AG04449 (cell line): ENCODE measurements at regions not wholly inside any gene's neighbourhood (a gene's known extent, or its start where the extent isn't known, plus 50 kb on each side); places are given as distances from the start of the nearest gene placed in this dataset.
"Not testable (repeated sequence)": the region's sequence is repeated elsewhere in the genome, so short reads cannot be mapped to it uniquely, and the experiment has no call there.

Experiments
- CTCF ChIA-PET: fragments of 350-600 bp; formaldehyde crosslinking; extraction: SDS; loops from one replicate; lab custom pipeline; 2021; ENCODE audit warnings: antibody characterized with exemption; lab: Yijun Ruan, JAX
- POLR2A ChIA-PET: fragments of 400-600, 350-600 bp; formaldehyde crosslinking; extraction: SDS; loops from one replicate; lab custom pipeline; 2020; ENCODE audit warnings: antibody characterized with exemption, inconsistent platforms; lab: Yijun Ruan, JAX
- DNase-seq: peaks from one replicate; pipeline ENCODE4 v3.0.0-alpha.2; 2010; ENCODE audit warnings: low read depth, low spot score
- H3K4me3 ChIP-seq: 2 replicates; pipeline ENCODE4 v1.5.1; 2011; ENCODE audit warnings: low read depth, mild to moderate bottlenecking, control low read depth, low read length
- TF ChIP-seq, protein P1 (sequence below): IDR thresholded peaks from one replicate; pipeline ENCODE4 v1.5.1; 2011; ENCODE audit warnings: mild to moderate bottlenecking, moderate library complexity, low read length, control low read depth, inconsistent platforms; ENCODE audit not compliant: insufficient read depth; ENCODE audit errors: missing control alignments

- TF ChIP-seq, protein P1, sequence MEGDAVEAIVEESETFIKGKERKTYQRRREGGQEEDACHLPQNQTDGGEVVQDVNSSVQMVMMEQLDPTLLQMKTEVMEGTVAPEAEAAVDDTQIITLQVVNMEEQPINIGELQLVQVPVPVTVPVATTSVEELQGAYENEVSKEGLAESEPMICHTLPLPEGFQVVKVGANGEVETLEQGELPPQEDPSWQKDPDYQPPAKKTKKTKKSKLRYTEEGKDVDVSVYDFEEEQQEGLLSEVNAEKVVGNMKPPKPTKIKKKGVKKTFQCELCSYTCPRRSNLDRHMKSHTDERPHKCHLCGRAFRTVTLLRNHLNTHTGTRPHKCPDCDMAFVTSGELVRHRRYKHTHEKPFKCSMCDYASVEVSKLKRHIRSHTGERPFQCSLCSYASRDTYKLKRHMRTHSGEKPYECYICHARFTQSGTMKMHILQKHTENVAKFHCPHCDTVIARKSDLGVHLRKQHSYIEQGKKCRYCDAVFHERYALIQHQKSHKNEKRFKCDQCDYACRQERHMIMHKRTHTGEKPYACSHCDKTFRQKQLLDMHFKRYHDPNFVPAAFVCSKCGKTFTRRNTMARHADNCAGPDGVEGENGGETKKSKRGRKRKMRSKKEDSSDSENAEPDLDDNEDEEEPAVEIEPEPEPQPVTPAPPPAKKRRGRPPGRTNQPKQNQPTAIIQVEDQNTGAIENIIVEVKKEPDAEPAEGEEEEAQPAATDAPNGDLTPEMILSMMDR: no peak
- CTCF ChIA-PET: no interaction called here
- POLR2A ChIA-PET: interaction anchor here (0.6 kb wide), 1 partner anchor 70 kb away, joined by 3 read pairs; no protein-coding TSS in a partner anchor
These were observed 52.2 kb downstream of the BEX3 start for GRCh38 chrX:103428525-103428924.

DNA sequence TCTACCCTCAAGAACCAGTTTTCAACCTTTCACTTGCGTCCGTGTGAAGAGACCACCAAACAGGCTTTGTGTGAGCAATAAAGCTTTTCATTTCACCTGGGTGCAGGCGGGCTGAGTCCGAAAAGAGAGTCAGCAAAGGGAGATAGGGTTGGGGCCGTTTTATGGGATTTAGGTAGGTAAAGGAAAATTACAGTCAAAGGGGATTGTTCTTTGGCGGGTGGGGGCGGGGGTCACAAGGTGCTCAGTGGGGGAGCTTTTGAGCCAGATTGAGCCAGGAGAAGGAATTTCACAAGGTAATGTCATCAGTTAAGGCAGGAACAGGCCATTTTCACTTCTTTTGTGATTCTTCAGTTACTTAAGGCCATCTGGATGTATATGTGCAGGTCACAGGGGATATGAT lies 52.7 kb downstream of the BEX3 start:
- POLR2A ChIA-PET, CTCF ChIA-PET, H3K4me3 ChIP-seq, DNase-seq: not testable (repeated sequence)

More at GRCh38 chrX:103428525-103428924, 52.2 kb downstream of the BEX3 start:
- no peak for DNase-seq
- H3K4me3 ChIP-seq: no peak overlapping the region

DNA sequence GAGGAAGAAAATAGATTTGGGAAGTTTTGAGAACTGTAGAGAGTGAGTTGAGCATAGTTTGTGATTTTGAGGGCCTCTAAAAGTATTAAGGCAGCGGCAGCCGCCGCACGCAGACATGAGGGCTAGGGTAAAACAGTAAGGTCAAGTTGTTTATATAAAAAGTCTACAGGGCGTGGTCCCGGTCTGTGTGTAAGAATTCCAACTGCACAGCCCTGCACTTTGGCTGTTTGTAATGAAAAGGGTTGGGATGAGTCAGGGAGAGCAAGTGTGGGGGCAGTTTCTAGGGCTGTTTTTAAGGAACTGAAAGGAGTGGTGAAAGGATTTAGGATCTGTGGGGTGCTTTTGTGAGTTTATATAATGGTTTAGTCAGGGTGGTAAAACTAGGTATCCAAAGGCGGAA lies 55.0 kb downstream of the BEX3 start:
- CTCF ChIA-PET: no interaction called here
- no peak for DNase-seq
- POLR2A ChIA-PET: no interaction called here
- TF ChIP-seq, protein P1: no peak
- H3K4me3 ChIP-seq: no peak overlapping the region

- POLR2A ChIA-PET: not testable (repeated sequence)
These were observed 56.5 kb downstream of the BEX3 start for GRCh38 chrX:103432841-103433240.

DNA sequence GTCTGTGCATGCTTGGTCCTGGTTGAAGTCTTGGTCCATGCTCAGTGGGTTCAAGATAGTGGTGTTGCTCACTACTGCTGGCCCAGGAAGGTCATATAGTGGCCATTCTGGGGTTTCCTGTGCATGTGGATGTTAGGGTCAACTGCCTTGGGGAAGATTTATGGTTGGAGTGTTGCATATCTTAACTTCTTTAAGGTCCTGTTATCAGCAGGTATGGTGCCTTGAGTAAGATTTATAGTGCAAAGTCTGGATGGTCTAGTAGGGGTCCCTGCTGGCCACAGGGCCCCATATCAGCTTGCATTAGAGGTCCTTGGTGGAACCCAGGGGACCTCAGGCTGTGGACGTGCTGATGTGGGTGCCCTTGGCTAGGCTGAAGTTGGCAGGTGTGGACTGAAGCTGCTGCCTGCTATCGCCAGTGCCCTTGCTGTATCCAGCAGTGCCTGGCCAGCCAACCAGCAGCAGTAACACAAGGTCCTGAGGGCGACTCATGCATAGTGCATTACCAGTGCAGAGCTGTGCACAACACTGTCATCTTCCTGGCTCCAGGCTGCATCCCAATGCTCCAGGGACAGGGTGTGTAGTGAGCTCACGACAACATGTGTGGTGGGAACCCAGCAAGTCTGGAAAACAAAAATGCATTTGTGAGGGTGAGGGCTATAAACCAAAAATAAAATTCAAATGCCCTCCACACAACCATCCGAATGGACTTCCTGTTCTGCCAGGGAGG lies 61.0 kb downstream of the BEX3 start:
- H3K4me3 ChIP-seq: no peak overlapping the region
- POLR2A ChIA-PET: no interaction called here
- TF ChIP-seq, protein P1: no peak
- CTCF ChIA-PET: no interaction called here
- no peak for DNase-seq

More at GRCh38 chrX:103432841-103433240, 56.5 kb downstream of the BEX3 start:
- CTCF ChIA-PET, DNase-seq, H3K4me3 ChIP-seq: not testable (repeated sequence)

GRCh38 chrX:103439161-103439560 lies 62.8 kb downstream of the BEX3 start:
- TF ChIP-seq, protein P1: no peak
- ChIA-PET POLR2A (no interaction called here), CTCF (no interaction called here)
- DNase-seq: no peak
- H3K4me3 ChIP-seq: no peak overlapping the region

DNA sequence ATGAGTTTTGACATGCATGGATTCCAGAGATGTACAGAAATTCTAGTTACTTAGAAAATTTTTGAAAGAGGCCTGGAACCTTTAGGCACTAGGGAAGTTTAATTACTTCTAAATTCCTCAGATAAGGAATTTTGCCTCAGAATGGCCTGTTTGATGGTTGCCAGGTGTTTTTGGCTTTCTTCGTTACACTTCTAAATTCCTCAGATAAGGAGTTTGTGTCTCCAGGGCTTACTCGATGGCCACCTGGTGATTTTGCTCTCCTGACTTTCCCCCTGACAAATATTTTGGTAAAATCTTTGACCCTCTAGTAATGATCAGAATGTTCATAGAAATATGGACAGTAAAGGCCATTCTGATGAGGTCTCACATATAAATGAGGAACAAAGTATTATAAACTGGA lies 64.3 kb downstream of the BEX3 start:
- POLR2A ChIA-PET: no interaction called here

More for the DNA sequence above, 64.3 kb downstream of the BEX3 start:
- H3K4me3 ChIP-seq: no peak overlapping the region
- CTCF ChIA-PET: no interaction called here
- DNase-seq: no peak
- TF ChIP-seq, protein P1: no peak
